Activated CD4-positive, alpha-beta T cell treated with anti-CD3 and anti-CD28 coated beads for 48 hours (primary cell): ENCODE measurements at regions not wholly inside any gene's neighbourhood (a gene's known extent, or its start where the extent isn't known, plus 50 kb on each side); places are given as distances from the start of the nearest gene placed in this dataset.
"Not testable (repeated sequence)": the region's sequence is repeated elsewhere in the genome, so short reads cannot be mapped to it uniquely, and the experiment has no call there.

Experiments used
- DNase-seq: peaks from one replicate; pipeline ENCODE4 v3.0.0-alpha.2; 2020

DNA sequence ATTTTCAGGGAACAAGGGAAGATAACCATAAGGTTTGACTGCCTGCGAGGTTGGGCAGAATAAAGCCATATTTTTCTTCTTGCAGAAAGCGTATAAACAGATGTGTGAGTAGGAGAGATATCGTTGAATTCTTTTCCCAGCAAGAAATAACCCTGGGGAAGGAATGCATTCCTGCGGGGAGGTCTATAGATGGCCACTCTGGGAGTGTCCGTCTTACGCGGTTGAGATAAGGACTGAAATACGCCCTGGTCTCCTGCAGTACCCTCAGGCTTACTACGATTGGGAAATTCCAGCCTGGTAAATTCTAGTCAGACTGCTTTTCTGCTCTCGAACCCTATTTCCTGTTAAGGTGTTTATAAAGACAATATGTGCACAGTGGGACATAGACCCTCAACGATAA, 225.0 kb downstream of the LRIG3 start:
- DNase-seq: no peak

DNA sequence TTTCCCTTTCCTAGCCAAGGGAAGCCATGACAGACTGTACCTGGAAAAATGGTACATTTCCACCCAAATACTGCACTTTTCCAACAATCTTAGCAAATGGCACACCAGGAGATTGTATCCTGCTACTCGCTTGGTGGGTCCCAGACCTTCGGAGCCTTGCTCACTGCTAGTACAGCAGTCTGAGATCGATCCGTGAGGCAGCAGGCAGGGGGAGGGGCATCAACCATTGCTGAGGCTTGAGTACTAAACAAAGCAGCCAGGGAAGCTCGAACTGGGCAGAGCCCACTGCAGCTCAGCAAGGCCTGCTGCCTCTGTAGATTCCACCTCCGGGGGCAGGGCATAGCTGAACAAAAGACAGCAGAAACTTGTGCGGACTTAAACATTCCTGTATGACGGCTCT, 218.8 kb downstream of the LRIG3 start:
- DNase-seq: no peak

DNA sequence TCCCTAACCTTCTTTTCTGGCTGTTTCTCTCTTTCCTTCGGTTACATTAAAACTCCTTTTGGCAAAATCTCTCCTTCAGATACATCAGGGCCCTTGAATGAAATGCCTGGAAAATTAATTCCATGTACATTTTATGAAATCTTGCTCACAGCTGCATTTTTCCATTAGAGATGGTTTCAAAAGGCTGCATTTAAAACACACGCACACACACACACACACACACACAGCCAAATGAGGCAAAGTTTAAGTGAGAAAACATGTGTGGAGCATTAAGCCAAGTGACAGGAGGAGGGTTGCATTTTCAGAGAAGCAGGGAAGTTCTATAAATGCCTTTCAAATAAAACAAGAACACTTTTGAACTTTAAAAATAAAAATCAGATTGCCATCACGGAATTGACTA, 216.4 kb downstream of the LRIG3 start:
- DNase-seq: no peak

DNA sequence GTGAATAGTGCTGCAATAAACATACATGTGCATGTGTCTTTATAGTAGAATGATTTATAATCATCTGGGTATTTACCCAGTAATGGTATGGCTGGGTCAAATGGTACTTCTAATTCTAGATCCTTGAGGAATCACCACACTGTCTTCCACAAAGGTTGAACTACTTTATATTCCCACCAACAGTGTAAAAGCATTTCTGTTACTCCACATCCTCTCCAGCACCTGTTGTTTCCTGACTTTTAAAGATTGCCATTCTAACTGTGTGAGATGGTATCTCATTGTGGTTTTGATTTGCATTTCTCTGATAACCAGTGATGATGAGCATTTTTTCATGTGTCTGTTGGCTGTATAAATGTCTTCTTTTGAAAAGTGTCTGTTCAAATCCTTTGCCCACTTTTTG, 215.5 kb downstream of the LRIG3 start:
- DNase-seq: not testable (repeated sequence)

DNA sequence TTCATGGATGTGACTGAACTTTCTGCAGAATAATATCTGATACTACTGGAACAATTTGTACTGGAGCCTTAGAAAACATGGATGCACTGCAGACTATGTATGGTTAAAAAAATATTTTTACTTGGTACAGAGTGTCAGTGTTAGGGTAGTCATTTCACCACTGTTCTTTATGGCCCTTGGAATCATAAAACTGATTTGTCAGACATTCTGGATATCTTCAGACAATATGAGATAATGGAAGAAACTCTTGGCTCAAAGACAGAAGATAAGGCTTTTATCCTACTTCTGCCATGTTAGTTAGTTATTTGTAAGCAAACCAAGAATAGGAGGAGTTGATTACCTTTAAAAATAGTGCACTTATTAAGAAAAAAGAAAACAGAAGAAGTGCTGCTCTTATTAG, 209.4 kb downstream of the LRIG3 start:
- no peak for DNase-seq

DNA sequence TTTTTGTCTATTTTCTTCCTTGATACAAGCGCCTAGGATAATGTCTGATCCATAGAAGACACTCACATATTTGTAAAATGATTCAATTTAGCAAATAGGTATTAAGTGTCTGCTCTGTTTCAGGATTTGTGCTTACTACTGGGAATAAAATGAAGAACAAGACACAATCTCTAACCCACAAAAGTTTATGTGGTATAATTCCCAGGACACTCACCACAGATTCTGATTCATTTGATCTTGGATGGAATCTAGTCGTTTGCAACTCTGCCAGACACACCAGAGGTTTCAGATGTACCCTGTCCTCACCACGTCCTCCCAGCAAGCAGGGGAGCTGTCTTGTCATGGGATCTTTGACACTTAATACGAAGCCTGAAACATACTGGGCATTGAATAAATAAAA, 208.3 kb downstream of the LRIG3 start:
- no peak for DNase-seq

DNA sequence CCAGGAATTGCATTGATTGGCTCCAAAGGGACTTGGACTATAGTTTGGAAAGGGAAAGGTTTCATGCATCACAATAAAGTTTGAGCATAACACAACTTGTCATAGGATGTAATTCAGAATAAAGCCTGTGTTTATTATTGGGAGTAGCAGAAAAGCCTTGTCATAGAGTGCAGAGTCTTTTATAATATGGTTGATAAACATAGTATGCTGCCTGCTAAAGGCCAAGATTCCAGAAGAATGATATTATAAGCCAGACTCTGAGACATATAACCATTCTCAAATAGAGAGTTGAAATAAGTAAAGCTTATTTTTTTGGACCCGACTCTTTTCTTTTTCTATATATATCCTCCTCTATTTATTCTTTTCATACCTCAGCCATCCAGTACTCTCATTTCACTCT, 207.3 kb downstream of the LRIG3 start:
- no peak for DNase-seq

DNA sequence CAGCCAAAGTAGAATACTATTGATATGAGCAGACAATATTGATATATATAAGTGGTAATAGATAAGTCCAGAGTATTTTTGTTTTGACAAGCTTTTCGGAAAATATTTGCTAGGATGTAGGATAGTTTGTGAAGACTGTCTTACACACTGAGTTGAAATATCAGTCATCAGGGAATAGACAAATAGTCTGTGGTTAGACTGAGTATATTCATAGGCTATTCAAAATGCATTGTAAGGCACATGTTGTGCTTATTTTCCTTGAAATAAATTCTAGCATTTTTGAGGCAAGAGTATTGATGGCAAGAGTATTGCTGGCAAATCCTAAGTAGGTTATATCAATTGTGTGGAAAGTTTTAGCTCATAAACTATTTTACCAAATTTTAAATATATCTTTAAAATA, 201.1 kb downstream of the LRIG3 start:
- no peak for DNase-seq

DNA sequence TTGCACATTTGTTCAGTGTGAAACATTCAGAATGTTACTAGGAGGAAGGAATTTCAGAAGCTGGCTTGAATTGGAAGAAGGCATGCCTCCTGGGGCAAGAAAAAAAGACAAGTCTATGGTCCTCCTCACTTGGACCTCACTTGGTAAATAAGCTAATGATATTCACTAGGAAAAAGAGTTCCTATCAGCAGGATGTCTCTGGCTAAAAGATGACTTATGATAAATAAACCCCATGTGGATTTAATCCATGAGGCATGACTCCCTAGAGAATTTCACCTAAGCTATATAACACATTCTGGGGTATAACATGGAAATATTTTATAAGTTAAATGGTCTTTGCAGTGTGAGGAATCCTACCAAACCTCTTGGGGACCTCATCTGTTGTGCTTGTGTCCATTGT, 199.9 kb downstream of the LRIG3 start:
- DNase-seq: no peak

DNA sequence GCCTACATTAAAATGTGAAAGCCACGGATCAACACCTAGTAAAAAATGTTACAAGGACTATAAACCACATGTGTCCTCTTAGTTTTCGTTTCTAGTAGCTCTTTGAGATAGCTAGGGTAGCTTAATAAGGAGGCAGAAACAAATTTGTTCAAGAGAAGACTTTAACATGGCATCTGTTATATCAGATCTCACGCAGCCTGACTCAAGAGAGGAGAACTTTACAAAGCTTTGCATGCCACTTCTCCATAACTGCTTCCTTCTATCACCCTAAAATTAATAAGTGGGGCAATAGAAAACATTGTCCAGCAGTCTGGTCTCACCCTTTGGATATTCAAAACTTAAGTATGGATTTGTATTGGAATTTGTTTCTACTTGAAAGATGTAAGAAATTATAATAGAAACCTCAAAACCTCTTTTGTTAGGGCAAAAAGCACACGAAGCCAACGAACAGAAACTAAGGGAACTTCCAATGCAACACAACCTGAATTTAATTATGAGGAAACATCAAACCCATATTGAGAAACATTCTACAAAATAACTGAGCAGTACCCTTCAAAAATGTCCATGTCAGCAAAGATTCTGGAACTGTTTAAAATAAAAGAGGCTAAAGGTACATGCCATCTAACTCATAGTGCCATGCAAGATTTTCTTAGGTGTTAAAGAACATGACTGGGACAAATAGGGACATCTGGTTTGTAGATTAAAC, 194.8 kb downstream of the LRIG3 start:
- DNase-seq: no peak

DNA sequence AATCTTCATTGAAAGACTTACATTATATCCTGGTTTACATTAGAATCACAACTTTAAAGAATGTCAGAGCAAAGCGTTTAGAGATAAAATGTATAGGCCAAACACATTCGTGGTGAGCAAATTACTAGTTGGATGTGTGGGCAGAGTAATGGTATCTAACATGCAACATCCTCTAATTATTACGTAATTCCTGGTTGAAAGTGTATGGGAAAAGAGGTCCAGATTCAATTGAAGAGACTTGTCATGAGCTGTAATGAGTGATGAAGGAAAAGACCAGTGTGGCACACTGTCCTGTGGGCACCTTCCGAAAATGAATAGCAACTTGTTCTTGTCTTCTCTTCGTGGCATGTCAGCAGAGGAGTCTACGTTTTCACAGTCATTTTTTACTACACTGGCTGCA, 192.8 kb downstream of the LRIG3 start:
- no peak for DNase-seq

DNA sequence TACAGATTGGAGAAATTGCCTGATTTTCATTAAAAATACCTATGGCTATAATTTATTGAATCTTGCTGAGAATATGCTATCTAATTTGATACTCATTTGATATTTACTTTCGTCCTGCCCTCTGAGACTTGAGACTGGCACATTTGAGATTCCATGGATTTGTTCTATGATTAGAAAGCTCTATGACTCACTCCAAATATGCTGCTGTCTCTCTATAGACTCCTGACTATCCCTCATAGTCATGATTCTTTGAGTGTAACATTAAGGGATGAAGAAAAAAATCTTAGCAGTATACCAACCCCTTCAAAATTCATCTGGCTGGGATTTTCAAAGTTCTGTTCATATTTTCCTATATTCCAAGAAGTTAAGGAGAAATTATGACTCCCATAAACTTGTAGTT, 191.9 kb downstream of the LRIG3 start:
- DNase-seq: no peak

DNA sequence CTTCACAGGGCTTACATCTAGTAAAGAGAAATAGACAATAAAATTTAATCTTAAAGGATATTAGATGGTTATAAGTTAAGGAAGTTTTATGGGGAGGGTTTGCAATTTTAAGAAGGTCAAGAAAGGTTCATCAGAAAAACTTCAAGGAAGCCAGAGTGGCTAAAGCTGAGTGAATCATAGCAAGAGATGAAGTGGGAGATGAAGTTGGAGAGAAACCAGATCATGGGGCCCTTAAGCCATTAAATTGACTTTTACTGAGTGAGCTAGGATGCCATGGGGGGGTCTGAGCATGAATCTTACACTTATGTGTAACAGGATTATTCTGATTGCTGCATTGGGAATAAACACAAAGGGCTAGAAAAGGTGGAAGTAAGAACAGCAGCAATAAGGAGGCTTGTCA, 189.2 kb downstream of the LRIG3 start:
- no peak for DNase-seq

DNA sequence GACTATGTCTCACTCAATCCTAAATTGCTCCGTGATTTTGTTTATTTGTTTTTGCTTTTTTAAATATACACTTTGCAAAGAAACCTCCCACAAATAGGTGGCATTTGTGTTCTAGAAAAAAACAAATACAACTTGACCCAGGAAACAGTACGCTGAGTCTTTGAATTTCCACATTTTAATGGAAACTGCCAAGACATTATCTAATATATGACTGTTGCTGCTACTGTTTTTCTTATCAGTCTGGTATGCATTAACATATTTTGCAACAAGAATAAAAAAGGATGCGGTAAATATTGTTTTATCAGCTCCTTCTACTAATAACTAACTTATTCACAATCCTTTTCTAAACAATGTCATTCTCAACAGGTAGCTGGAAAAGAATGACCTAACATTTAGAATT, 187.4 kb downstream of the LRIG3 start:
- DNase-seq: no peak

DNA sequence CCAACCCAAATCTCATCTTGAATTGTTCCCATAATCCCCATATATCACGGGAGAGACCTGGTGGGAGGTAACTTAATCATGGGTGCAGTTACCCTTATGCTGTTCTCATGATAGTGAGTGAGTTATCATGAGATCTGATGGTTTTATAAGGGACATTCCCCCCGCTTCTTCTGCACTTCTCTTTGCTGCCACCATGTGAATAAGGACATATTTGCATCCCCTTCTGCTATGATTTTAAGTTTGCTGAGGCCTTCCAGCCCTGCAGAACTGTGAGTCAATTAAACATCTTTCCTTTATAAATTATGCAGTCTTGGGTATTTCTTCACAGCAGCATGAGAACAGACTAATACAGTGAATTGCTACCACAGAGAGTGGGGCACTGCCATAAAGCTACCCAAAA, 179.1 kb downstream of the LRIG3 start:
- no peak for DNase-seq

DNA sequence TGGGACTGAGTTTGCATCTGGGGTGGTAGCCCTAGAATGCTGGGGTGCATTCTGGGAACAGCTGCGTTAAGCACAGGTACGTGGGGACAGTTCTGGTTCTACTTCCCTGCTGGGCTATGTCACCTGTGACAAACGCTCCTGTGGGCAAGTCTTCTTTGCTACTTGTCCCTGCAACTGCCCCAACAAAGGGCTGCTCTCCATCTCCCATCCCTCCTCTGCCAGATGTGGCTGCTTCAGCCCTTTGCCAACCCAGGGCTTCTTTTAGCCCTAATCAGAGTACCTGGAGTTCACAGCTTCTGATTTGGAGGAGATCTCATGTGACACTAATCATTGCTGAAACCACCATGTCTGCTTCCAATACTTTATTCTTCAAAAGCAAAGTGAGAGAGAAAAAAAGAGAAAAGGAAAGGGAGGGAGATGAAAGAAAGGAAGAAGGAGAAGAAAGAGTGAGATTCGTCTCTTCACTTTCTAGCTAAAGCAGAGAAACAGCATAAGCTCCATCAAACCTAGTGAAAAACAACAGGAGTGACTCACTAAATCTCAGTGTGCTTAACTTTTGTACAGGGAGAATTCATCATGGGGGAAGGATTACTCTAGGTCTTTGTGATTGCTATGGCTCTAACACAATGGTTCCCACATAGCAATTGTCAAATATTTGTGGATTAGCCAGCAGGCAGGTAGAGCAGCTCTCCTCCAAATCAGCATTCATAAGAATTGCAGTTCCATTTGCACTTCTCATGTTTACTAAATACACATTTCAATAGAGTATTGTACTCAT, 174.8 kb downstream of the LRIG3 start:
- DNase-seq: no peak

DNA sequence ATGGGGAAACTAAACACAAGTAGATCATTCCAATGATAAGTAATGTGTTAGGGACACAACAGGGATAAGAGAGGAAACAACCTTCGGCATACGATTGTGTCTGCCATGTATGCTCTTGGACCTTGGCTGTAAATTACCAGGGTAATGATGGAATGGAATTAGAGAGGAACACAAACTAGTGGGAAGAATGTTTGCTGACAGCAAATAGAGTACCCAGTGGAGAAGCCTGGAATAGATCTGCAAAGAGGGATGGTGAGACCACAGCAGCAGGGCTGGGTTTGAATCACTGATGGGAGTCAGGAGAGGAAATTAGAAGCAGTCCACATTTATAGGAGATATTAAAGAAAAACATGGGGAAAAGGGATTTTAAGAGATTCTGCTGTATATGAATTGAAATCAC, 172.8 kb downstream of the LRIG3 start:
- no peak for DNase-seq

DNA sequence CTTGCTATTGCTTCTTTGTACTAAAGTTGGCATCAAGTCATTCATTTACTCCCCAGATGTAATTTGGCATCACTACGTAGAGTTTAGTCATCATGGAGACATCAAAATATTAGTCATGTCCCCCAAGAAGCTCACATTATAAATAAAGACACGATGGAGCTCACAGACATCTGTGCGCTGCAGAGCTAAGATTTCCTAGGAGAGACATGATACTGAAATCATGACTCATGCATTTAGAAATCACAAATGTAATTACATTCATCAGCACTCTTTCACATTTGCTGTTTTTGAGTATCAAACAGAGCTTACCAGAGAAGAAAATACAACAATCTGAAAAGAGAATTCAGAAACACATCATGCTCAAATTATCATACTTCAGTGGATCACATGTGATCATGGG, 169.8 kb downstream of the LRIG3 start:
- no peak for DNase-seq

DNA sequence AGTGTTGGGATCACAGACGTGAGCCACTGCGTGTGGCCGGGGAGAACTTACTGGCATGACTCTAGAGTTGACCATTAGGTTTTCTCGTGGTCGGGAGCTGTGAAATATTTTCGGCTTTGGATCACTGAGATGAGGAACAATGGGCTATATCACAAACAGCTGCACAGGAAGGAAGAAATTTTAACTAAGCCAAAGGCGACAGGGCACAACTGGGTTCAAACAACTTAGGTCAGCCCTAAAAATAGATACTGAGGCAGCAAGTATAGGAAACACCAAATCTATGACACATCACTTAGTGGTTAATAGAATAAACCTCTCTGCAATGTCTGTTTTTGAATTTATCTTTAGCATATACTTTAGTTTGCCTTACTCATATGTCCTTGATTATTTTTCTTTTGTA, 162.9 kb downstream of the LRIG3 start:
- no peak for DNase-seq

DNA sequence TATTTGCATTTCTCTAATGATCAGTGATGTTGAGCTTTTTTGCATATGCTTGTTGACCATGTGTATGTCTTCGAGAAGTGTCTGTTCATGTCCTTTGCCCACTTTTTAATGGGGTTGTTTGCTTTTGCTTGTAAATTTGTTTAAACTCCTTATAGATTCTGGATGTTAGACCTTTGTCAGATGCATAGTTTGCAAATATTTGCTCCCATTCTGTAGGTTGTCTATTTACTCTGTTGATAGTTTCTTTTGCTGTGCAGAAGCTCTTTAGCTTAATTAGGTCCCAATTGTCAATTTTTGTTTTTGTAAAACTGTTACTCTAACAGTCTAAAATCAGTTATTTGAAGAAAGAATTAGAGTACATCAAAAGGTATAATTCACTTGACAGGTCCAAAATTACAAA, 160.6 kb downstream of the LRIG3 start:
- not testable (repeated sequence) for DNase-seq

DNA sequence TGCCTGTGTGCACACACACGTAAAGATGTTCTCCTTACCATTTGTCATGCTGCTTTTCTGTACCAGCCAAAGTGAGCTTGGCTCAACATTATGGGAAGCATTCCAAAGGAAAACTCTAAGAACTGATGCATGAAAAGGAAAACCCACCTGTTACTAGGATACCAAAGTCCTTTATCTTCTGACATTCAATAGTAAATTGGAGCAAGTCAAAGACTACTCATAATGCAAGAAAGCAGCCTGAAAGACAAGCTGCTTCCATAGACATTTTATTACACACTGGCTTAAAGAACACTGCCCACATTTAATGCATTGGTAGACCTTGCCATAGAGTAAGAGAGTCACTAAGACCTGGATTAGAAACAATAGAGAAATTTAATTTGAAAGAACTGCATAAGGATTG, 159.0 kb downstream of the LRIG3 start:
- no peak for DNase-seq

DNA sequence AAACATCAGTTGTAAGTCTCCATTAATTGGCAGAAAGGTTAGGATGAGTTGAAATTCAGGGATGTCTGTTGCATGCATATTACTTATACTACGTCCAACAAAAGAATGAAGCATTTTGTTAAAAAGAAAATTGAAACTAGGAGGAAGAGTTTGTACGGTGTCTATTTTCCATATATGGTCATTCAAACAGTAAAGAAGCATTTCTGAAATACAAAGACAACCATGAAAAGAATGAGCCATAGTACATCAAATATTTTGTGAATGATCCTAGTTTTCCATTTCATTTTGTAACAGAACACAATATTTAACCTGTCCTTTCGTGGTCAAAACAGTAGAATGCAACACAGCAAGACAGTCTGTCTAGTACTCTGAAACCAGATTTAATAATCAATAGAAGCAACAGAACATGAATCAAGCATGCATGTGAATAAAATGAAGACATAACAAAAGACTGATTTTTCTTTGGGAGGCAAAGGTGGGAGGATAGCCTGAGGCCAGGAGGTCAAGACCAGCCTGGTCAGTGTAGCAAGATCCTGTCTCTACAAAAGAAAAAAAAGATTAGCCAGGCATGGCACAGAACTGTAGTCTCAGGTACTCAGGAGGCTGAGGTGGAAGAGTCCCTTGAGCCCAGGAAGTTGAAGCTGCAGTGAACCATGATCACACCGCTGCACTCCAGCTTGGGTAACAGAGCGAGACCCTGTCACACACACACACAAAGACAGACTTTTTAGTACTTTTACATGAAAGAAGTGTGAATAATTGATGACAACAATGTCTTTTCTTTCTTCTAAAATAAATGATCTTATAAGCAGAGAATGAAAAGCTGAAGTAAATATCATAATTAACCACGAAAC, 156.0 kb downstream of the LRIG3 start:
- no peak for DNase-seq

DNA sequence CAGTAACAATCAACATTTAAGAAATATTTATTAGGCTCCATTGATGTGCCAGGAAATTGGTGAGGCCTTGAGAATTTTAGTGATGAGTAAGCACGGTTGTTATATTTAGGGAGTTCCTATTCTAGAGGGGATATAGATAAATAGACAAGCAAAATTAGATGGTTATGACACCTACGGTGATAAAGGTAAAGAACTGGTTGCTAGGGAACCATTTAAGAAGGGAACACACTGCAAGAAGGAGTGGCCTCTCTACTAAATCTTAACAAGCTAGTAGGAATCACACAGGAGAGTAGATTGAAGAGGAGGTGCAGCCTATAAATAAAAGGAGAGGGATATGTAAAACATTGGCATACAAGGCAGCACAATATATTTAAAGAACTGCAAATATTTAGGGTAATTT, 155.2 kb downstream of the LRIG3 start:
- DNase-seq: no peak
